ENCODE measurements at regions not wholly inside any gene's neighbourhood (a gene's known extent, or its start where the extent isn't known, plus 50 kb on each side); places are given as distances from the start of the nearest gene placed in this dataset.

DNA sequence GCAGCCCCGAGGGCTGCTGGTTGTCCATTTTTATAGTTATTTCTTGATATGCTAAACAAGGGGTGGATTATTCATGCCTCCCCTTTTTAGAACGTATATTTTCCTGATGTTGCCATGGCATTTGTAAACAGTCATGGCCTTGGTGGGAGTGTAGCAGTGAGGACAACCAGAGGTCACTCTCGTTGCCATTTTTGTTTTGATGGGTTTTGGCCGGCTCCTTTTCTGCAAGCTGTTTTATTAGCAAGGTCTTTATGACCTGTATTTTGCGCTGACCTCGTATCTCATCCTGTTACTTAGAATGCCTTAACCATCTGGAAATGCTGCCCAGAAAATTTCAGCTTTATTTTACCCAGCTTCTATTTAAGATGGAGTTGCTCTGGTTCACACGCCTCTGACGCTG, 825.8 kb upstream of the CDH2 start:
- H3K36me3 ChIP-seq (ENCODE audit: insufficient read depth, low read length), result no peaks in the 10 kb centered on the region
- H3K4me1 ChIP-seq (ENCODE audit: insufficient read depth, low read length, poor library complexity, severe bottlenecking), result no peaks in the 10 kb centered on the region
- H3K9me2 ChIP-seq (replicated peaks; ENCODE audit: low read depth, low read length), result no peaks in the 10 kb centered on the region
- no peaks in the 10 kb centered on the region for H3K27me3 ChIP-seq (ENCODE audit: insufficient read depth, low read length, poor library complexity, severe bottlenecking)
- H3K9ac ChIP-seq (ENCODE audit: low read depth, low read length, poor library complexity, severe bottlenecking), result no peak overlapping the region
- H3F3A ChIP-seq (ENCODE audit: low read depth), result no peaks in the 10 kb centered on the region
- H2AFZ ChIP-seq (ENCODE audit: low read length), result no peak overlapping the region
- no peak overlapping the region for H3K4me2 ChIP-seq (ENCODE audit: low read depth, low read length, poor library complexity, severe bottlenecking)
- H3K79me2 ChIP-seq (ENCODE audit: insufficient read depth, low read length), result no peaks in the 10 kb centered on the region
- H4K20me1 ChIP-seq (ENCODE audit: insufficient read depth, low read length, poor library complexity, severe bottlenecking), result no peaks in the 10 kb centered on the region
- TF ChIP-seq, protein P1, sequence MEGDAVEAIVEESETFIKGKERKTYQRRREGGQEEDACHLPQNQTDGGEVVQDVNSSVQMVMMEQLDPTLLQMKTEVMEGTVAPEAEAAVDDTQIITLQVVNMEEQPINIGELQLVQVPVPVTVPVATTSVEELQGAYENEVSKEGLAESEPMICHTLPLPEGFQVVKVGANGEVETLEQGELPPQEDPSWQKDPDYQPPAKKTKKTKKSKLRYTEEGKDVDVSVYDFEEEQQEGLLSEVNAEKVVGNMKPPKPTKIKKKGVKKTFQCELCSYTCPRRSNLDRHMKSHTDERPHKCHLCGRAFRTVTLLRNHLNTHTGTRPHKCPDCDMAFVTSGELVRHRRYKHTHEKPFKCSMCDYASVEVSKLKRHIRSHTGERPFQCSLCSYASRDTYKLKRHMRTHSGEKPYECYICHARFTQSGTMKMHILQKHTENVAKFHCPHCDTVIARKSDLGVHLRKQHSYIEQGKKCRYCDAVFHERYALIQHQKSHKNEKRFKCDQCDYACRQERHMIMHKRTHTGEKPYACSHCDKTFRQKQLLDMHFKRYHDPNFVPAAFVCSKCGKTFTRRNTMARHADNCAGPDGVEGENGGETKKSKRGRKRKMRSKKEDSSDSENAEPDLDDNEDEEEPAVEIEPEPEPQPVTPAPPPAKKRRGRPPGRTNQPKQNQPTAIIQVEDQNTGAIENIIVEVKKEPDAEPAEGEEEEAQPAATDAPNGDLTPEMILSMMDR (conservative IDR thresholded peaks at IDR 0.05; ENCODE audit: low read length), result no peak
- H3K9me3 ChIP-seq (ENCODE audit: insufficient read depth, low read depth, low read length), result no peaks in the 10 kb centered on the region
- H3K4me3 ChIP-seq (ENCODE audit: low read length, poor library complexity, severe bottlenecking), result no peak overlapping the region

DNA sequence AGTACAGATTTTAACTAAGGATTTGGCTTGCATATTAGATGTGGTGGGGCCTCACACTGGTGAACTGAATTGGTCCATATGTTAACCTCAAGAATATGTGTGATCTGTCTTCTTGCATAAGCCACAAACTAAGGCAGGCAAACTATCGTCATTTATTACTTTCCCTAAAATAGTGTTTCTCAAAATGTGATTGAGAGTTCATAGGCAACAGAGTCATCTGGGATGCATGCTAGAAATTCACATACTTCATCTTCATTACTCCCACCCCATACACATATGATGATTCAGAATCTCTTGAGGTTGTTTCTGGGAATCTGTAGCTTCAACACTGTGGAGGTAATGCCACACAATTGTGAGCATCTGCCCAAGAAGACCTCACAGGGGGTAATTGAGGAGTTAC, 822.8 kb upstream of the CDH2 start:
- Histone ChIP-seq H3F3A (ENCODE audit: low read depth) (no peaks in the 10 kb centered on the region), H3K4me3 (ENCODE audit: low read length, poor library complexity, severe bottlenecking) (no peak overlapping the region), H3K36me3 (ENCODE audit: insufficient read depth, low read length) (no peaks in the 10 kb centered on the region), H2AFZ (ENCODE audit: low read length) (no peak overlapping the region), H4K20me1 (ENCODE audit: insufficient read depth, low read length, poor library complexity, severe bottlenecking) (no peaks in the 10 kb centered on the region), H3K4me2 (ENCODE audit: low read depth, low read length, poor library complexity, severe bottlenecking) (no peak overlapping the region), H3K4me1 (ENCODE audit: insufficient read depth, low read length, poor library complexity, severe bottlenecking) (no peaks in the 10 kb centered on the region), H3K9me3 (ENCODE audit: insufficient read depth, low read depth, low read length) (no peaks in the 10 kb centered on the region), H3K9me2 (replicated peaks; ENCODE audit: low read depth, low read length) (no peaks in the 10 kb centered on the region), H3K9ac (ENCODE audit: low read depth, low read length, poor library complexity, severe bottlenecking) (no peak overlapping the region), H3K27me3 (ENCODE audit: insufficient read depth, low read length, poor library complexity, severe bottlenecking) (no peaks in the 10 kb centered on the region), H3K79me2 (ENCODE audit: insufficient read depth, low read length) (no peaks in the 10 kb centered on the region)
- no peak for TF ChIP-seq EZH2phosphoT487 (IDR thresholded peaks at IDR 0.05; ENCODE audit: borderline replicate concordance)
- TF ChIP-seq, protein P1 (conservative IDR thresholded peaks at IDR 0.05; ENCODE audit: low read length), result no peak

DNA sequence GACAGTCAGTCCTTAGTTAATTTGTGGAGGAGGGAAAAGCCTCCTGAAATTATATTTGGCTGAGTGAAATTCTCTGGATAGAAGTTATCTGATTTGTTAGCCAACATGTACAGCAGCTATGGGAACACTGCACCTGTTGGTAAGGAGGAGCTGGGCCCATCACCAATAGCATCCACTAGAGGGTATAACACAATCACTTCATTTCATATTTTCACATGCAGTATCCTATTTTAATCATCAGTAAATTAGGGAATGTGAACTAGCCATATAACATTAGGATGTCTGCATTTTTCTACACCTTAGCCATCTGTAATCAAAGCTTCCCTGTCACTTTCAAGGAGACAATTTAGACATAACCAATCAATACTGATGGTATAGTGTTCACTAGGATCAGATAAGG, 818.4 kb upstream of the CDH2 start:
- Histone ChIP-seq H3F3A (ENCODE audit: low read depth) (no peaks in the 10 kb centered on the region), H3K27me3 (ENCODE audit: insufficient read depth, low read length, poor library complexity, severe bottlenecking) (no peaks in the 10 kb centered on the region), H2AFZ (ENCODE audit: low read length) (no peak overlapping the region), H3K9me2 (replicated peaks; ENCODE audit: low read depth, low read length) (no peaks in the 10 kb centered on the region), H3K36me3 (ENCODE audit: insufficient read depth, low read length) (no peaks in the 10 kb centered on the region), H3K79me2 (ENCODE audit: insufficient read depth, low read length) (no peaks in the 10 kb centered on the region), H4K20me1 (ENCODE audit: insufficient read depth, low read length, poor library complexity, severe bottlenecking) (no peaks in the 10 kb centered on the region), H3K9me3 (ENCODE audit: insufficient read depth, low read depth, low read length) (no peaks in the 10 kb centered on the region), H3K4me2 (ENCODE audit: low read depth, low read length, poor library complexity, severe bottlenecking) (no peak overlapping the region), H3K4me3 (ENCODE audit: low read length, poor library complexity, severe bottlenecking) (no peak overlapping the region), H3K9ac (ENCODE audit: low read depth, low read length, poor library complexity, severe bottlenecking) (no peak overlapping the region), H3K4me1 (ENCODE audit: insufficient read depth, low read length, poor library complexity, severe bottlenecking) (no peaks in the 10 kb centered on the region)
- TF ChIP-seq EZH2phosphoT487 (IDR thresholded peaks at IDR 0.05; ENCODE audit: borderline replicate concordance), result no peak
- TF ChIP-seq, protein P1 (conservative IDR thresholded peaks at IDR 0.05; ENCODE audit: low read length), result no peak
